ENCODE measurements at regions not wholly inside any gene's neighbourhood (a gene's known extent, or its start where the extent isn't known, plus 50 kb on each side); places are given as distances from the start of the nearest gene placed in this dataset.

DNA sequence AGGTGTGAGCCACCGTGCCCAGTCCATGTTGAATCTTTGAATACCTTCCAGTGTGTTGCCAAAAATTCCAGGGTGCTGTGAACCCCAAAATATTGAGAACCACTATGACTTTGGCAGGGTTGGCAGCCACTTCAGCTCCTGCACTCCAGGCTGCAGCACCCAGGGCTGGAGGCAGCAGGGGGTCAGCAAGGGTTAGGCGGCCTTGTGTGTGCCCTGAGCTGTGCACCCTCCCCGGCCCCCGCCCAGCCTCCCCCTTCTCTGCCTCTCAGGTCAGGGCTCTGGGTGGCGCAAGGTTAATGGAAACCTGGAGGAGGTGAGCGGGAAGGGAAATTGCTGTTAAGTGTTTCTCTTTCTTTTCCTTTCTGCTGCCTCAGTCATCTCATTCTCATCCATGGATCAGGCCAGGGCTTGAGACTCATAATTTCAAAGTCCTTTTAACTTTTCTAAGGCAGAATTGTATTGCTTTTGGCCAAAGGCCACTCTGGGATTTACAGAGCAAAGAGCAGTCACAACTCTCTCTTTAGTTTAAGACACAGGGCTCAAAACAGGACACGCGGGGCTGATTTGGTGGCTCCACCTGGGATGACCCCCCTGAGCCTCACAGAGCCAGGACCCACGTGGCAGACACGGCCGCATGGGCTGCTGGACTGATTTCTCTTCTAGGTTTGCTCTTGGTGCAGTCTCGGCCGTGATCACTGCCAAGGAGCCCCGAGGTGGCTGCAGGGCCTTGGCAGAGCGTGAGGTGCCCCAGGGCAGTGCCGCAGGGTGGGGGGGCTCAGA lies 212.3 kb downstream of the PTPRU start:
- no peaks in the 10 kb centered on the region for H3K4me1 ChIP-seq
- no peak overlapping the region for H3K27ac ChIP-seq

GRCh38 chr1:29447368-29447767 lies 211.0 kb downstream of the PTPRU start:
- DNase-seq (ENCODE audit: low spot score in 2 of 2) = no peak
- no peak overlapping the region for H3K4me3 ChIP-seq
- no peaks in the 10 kb centered on the region for H3K9me3 ChIP-seq
- TF ChIP-seq POLR2AphosphoS5 (IDR thresholded peaks at IDR 0.05) (no peak), POLR2A (IDR thresholded peaks at IDR 0.05) (no peak), CTCF (IDR thresholded peaks at IDR 0.05) (no peak)
- H3K4me1 ChIP-seq = no peaks in the 10 kb centered on the region
- H3K27ac ChIP-seq = no peak overlapping the region
- intact Hi-C loops (cut with DNase I; ENCODE audit: low total_unique reads) = no loop called here
- H3K36me3 ChIP-seq = no peaks in the 10 kb centered on the region
- no peaks in the 10 kb centered on the region for H3K27me3 ChIP-seq

More for the DNA sequence above, 212.3 kb downstream of the PTPRU start:
- H3K27me3 ChIP-seq = no peaks in the 10 kb centered on the region
- DNase-seq (ENCODE audit: low spot score in 2 of 2) = peak in 1 of 2 donors; percentile 39
- H3K36me3 ChIP-seq = no peaks in the 10 kb centered on the region
- no peak for TF ChIP-seq POLR2AphosphoS5 (IDR thresholded peaks at IDR 0.05)
- no peak for TF ChIP-seq POLR2A (IDR thresholded peaks at IDR 0.05)
- no peak for TF ChIP-seq CTCF (IDR thresholded peaks at IDR 0.05)
- intact Hi-C loops (cut with DNase I; ENCODE audit: low total_unique reads) = no loop called here
- no peak overlapping the region for H3K4me3 ChIP-seq
- no peaks in the 10 kb centered on the region for H3K9me3 ChIP-seq

GRCh38 chr1:29444782-29445729 lies 208.7 kb downstream of the PTPRU start:
- H3K27me3 ChIP-seq = no peaks in the 10 kb centered on the region
- no peaks in the 10 kb centered on the region for H3K9me3 ChIP-seq
- no peaks in the 10 kb centered on the region for H3K4me1 ChIP-seq
- no peaks in the 10 kb centered on the region for H3K36me3 ChIP-seq
- H3K4me3 ChIP-seq = no peak overlapping the region
- TF ChIP-seq POLR2AphosphoS5 (IDR thresholded peaks at IDR 0.05) (no peak), CTCF (IDR thresholded peaks at IDR 0.05) (no peak), POLR2A (IDR thresholded peaks at IDR 0.05) (no peak)
- H3K27ac ChIP-seq = no peak overlapping the region
- intact Hi-C loops (cut with DNase I; ENCODE audit: low total_unique reads) = no loop called here
- DNase-seq (ENCODE audit: low spot score in 2 of 2) = peak in 1 of 2 donors; percentile 28

- Histone ChIP-seq H3K27ac (no peak overlapping the region), H3K27me3 (no peaks in the 10 kb centered on the region), H3K36me3 (no peaks in the 10 kb centered on the region), H3K9me3 (no peaks in the 10 kb centered on the region), H3K4me3 (no peak overlapping the region), H3K4me1 (no peaks in the 10 kb centered on the region)
- intact Hi-C loops (cut with DNase I; ENCODE audit: low total_unique reads) = no loop called here
- peak in 1 of 2 donors; percentile 12 for DNase-seq (ENCODE audit: low spot score in 2 of 2)
- no peak for TF ChIP-seq CTCF (IDR thresholded peaks at IDR 0.05)
- TF ChIP-seq POLR2A (IDR thresholded peaks at IDR 0.05) = no peak
- no peak for TF ChIP-seq POLR2AphosphoS5 (IDR thresholded peaks at IDR 0.05)
Measured at GRCh38 chr1:29444081-29444715, 207.9 kb downstream of the PTPRU start.
